OCI-LY7 (cell line): ENCODE measurements at regions not wholly inside any gene's neighbourhood (a gene's known extent, or its start where the extent isn't known, plus 50 kb on each side); places are given as distances from the start of the nearest gene placed in this dataset.

ENCODE experiments used
- BruUV-seq: library from RNA; stranded (reverse); fragments of 400-500 nt; replicated peaks from 2 replicates; lab custom pipeline; 2021; lab: Mats Ljungman, UMichigan
- CTCF ChIA-PET: fragments of 300-600 bp; sonication (Branson Sonifier 250); formaldehyde crosslinking; loops from one replicate; lab custom pipeline; 2022; ENCODE audit warnings: antibody characterized with exemption; ENCODE audit not compliant: unreplicated experiment; lab: Charles Lee
- POLR2A ChIA-PET: fragments of 300-600 bp; sonication (Branson Sonifier 250); formaldehyde crosslinking; loops from one replicate; lab custom pipeline; 2022; ENCODE audit warnings: antibody characterized with exemption; lab: Charles Lee
- DNase-seq: peaks from one replicate; pipeline ENCODE4 v3.0.0-alpha.2; 2015; ENCODE audit warnings: low spot score
- H2AFZ ChIP-seq: fragments of 200-600 bp; sonication (generic), shearing (Covaris generic); 2 replicates; pipeline ENCODE4 v1.6.1; 2014; ENCODE audit warnings: mild to moderate bottlenecking, antibody characterized with exemption, low read length, moderate library complexity
- H3K27ac ChIP-seq: fragments of 200-600 bp; sonication (generic); 2 replicates; pipeline ENCODE4 v1.5.1; 2014; ENCODE audit warnings: mixed run types, low read depth, mild to moderate bottlenecking, moderate library complexity, low read length, inconsistent platforms; ENCODE audit not compliant: poor library complexity, severe bottlenecking
- H3K36me3 ChIP-seq: fragments of 200-600 bp; sonication (generic); 2 replicates; pipeline ENCODE4 v1.6.1; 2014; ENCODE audit warnings: mild to moderate bottlenecking, antibody characterized with exemption, low read length, moderate library complexity, mixed read lengths; ENCODE audit not compliant: insufficient read depth
- H3K4me1 ChIP-seq: fragments of 200-600 bp; sonication (generic); 2 replicates; pipeline ENCODE4 v1.5.1; 2014; ENCODE audit warnings: mild to moderate bottlenecking, low read length; ENCODE audit not compliant: insufficient read depth, poor library complexity, severe bottlenecking
- H3K4me2 ChIP-seq: fragments of 200-600 bp; sonication (generic); 2 replicates; pipeline ENCODE4 v1.6.1; 2014; ENCODE audit warnings: mild to moderate bottlenecking, low read length
- H3K4me3 ChIP-seq: fragments of 200-600 bp; sonication (generic); 2 replicates; pipeline ENCODE4 v1.5.1; 2014; ENCODE audit warnings: mild to moderate bottlenecking, low read depth, low read length; ENCODE audit not compliant: poor library complexity, severe bottlenecking
- H3K79me2 ChIP-seq: fragments of 200-600 bp; sonication (generic); 2 replicates; pipeline ENCODE4 v1.6.1; 2016; ENCODE audit warnings: low read depth, mild to moderate bottlenecking, low read length, moderate library complexity, mixed read lengths; ENCODE audit not compliant: insufficient read depth
- H3K9me2 ChIP-seq: fragments of 200-600 bp; sonication (generic); 2 replicates; pipeline ENCODE4 v1.6.1; 2016; ENCODE audit warnings: mild to moderate bottlenecking, low read length, mixed read lengths; ENCODE audit not compliant: insufficient read depth
- H3K9me3 ChIP-seq: fragments of 200-600 bp; sonication (generic); 2 replicates; pipeline ENCODE4 v1.6.1; 2014; ENCODE audit warnings: mild to moderate bottlenecking, mixed run types, low read length, mixed read lengths
- H4K20me1 ChIP-seq: fragments of 200-600 bp; sonication (generic); 2 replicates; pipeline ENCODE4 v1.6.1; 2014; ENCODE audit warnings: mild to moderate bottlenecking, antibody characterized with exemption, low read length, moderate library complexity, mixed read lengths; ENCODE audit not compliant: insufficient read depth
- EZH2phosphoT487 ChIP-seq: fragments of 200-600 bp; sonication (generic); IDR thresholded peaks from 2 replicates; pipeline ENCODE4 v1.6.1; 2018; ENCODE audit warnings: low read depth, borderline replicate concordance, mild to moderate bottlenecking, mixed run types, antibody characterized with exemption, low read length, moderate library complexity, mixed read lengths
- intact Hi-C: fragments of 100-400 bp; cut with micrococcal nuclease; formaldehyde crosslinking; loops from one replicate; pipeline ENCODE4 v1.10.0; 2022; ENCODE audit not compliant: unreplicated experiment
- TF ChIP-seq, protein P1 (sequence below): fragments of 200-600 bp; sonication (generic); conservative IDR thresholded peaks from 2 replicates; pipeline ENCODE4 v1.5.1; 2014; ENCODE audit warnings: mild to moderate bottlenecking, antibody characterized with exemption, low read length, moderate library complexity, mixed read lengths

- Histone ChIP-seq H3K36me3 (no peaks in the 10 kb centered on the region), H3K9me3 (no peaks in the 10 kb centered on the region), H3K4me1 (no peaks in the 10 kb centered on the region), H2AFZ (no peak overlapping the region), H3K27ac (no peak overlapping the region), H3K79me2 (no peaks in the 10 kb centered on the region), H4K20me1 (no peaks in the 10 kb centered on the region), H3K4me2 (no peak overlapping the region), H3K4me3 (no peak overlapping the region), H3K9me2 (no peaks in the 10 kb centered on the region)
- no TSS peak for BruUV-seq
- ChIA-PET POLR2A (interaction anchor here (0.5 kb wide), 1 partner anchor 631 kb away, joined by 5 read pairs; no protein-coding TSS in a partner anchor), CTCF (no interaction called here)
- TF ChIP-seq EZH2phosphoT487, result no peak
- TF ChIP-seq, protein P1, sequence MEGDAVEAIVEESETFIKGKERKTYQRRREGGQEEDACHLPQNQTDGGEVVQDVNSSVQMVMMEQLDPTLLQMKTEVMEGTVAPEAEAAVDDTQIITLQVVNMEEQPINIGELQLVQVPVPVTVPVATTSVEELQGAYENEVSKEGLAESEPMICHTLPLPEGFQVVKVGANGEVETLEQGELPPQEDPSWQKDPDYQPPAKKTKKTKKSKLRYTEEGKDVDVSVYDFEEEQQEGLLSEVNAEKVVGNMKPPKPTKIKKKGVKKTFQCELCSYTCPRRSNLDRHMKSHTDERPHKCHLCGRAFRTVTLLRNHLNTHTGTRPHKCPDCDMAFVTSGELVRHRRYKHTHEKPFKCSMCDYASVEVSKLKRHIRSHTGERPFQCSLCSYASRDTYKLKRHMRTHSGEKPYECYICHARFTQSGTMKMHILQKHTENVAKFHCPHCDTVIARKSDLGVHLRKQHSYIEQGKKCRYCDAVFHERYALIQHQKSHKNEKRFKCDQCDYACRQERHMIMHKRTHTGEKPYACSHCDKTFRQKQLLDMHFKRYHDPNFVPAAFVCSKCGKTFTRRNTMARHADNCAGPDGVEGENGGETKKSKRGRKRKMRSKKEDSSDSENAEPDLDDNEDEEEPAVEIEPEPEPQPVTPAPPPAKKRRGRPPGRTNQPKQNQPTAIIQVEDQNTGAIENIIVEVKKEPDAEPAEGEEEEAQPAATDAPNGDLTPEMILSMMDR, result no peak
- no peak for DNase-seq
- intact Hi-C loops, result no loop called here
Observed at GRCh38 chr6:97820400-97820799, 537.4 kb upstream of the MMS22L start.

DNA sequence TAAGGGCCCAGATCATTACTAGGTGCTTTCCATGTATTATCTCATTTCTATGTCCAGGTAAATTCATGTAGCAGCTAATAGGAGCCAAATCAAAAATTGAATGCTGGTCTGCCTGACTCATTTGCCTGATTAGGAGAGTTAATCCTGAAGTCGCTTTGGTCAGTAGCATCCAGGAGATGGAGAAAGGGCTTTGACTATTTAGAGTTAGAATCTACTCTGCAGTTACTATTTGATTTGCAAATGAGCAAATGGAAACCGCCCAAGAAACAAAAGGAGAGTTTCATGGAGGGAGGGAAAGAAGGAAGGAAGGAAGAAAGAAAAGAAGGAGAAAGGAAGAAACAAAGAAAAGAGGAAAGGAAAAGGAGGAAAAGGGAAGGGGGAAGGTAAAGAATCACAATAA lies 539.6 kb upstream of the MMS22L start:
- ChIA-PET CTCF (no interaction called here), POLR2A (interaction anchor here (0.6 kb wide), 1 partner anchor 267 kb away, joined by 3 read pairs; no protein-coding TSS in a partner anchor)
- no peak overlapping the region for H3K4me2 ChIP-seq
- H3K9me3 ChIP-seq, result no peaks in the 10 kb centered on the region
- H3K9me2 ChIP-seq, result no peaks in the 10 kb centered on the region
- no peaks in the 10 kb centered on the region for H3K79me2 ChIP-seq
- no peaks in the 10 kb centered on the region for H3K4me1 ChIP-seq
- intact Hi-C loops, result no loop called here
- TF ChIP-seq, protein P1, result no peak
- no peak for TF ChIP-seq EZH2phosphoT487
- no peak for DNase-seq
- no peak overlapping the region for H2AFZ ChIP-seq
- H3K27ac ChIP-seq, result no peak overlapping the region
- no TSS peak for BruUV-seq
- no peak overlapping the region for H3K4me3 ChIP-seq
- H4K20me1 ChIP-seq, result no peaks in the 10 kb centered on the region
- H3K36me3 ChIP-seq, result no peaks in the 10 kb centered on the region

DNA sequence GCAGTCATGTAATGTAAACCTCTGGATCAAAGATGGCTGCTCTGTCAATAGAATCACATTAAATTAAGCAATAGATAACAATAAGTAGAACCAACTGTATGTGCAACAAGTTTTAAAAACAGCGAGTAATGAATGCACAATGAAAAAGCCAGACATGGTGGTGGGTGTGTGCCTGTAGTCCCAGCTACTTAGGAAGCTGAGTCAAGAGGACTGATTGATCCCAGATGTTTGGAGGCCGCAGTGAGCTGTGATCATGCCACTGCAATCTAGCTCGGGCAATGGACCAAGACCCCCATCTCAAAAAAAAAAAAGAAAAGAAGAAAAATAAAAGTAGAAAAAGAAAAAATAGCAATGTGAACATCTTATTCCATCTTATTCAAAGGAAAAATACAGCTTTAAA lies 558.7 kb upstream of the MMS22L start:
- DNase-seq, result no peak
- H3K9me3 ChIP-seq, result no peaks in the 10 kb centered on the region
- BruUV-seq, result no TSS peak
- no peak overlapping the region for H3K4me3 ChIP-seq
- H3K36me3 ChIP-seq, result no peaks in the 10 kb centered on the region
- intact Hi-C loops, result no loop called here
- no peaks in the 10 kb centered on the region for H3K4me1 ChIP-seq
- TF ChIP-seq, protein P1, result no peak
- no peak for TF ChIP-seq EZH2phosphoT487
- CTCF ChIA-PET, result no interaction called here
- no peak overlapping the region for H2AFZ ChIP-seq
- no peak overlapping the region for H3K27ac ChIP-seq
- H4K20me1 ChIP-seq, result no peaks in the 10 kb centered on the region
- no peaks in the 10 kb centered on the region for H3K9me2 ChIP-seq
- POLR2A ChIA-PET, result no interaction called here
- H3K4me2 ChIP-seq, result no peak overlapping the region
- no peaks in the 10 kb centered on the region for H3K79me2 ChIP-seq
